ENCODE measurements at regions not wholly inside any gene's neighbourhood (a gene's known extent, or its start where the extent isn't known, plus 50 kb on each side); places are given as distances from the start of the nearest gene placed in this dataset.

- Histone ChIP-seq H4K20me1 (ENCODE audit: insufficient read depth) (no peaks in the 10 kb centered on the region), H3K9me3 (ENCODE audit: low read length) (no peaks in the 10 kb centered on the region), H3K36me3 (ENCODE audit: insufficient read depth, low read length) (no peaks in the 10 kb centered on the region), H3K79me2 (replicated peaks; ENCODE audit: insufficient read depth, low read length) (no peaks in the 10 kb centered on the region), H3F3A (ENCODE audit: insufficient read depth, low read length, poor library complexity, severe bottlenecking) (no peaks in the 10 kb centered on the region), H2AFZ (ENCODE audit: low read depth, low read length) (no peak overlapping the region), H3K27ac (ENCODE audit: low read length) (no peak overlapping the region), H3K4me3 (ENCODE audit: low read length) (no peak overlapping the region), H3K9me2 (ENCODE audit: insufficient read depth, low read length) (no peaks in the 10 kb centered on the region), H3K9ac (ENCODE audit: low read length) (no peak overlapping the region), H3K27me3 (ENCODE audit: insufficient read depth, low read depth, low read length) (no peaks in the 10 kb centered on the region), H3K4me2 (ENCODE audit: low read length) (no peak overlapping the region)
- no peak for TF ChIP-seq MXI1 (conservative IDR thresholded peaks at IDR 0.05; ENCODE audit: poor library complexity, severe bottlenecking)
- TF ChIP-seq EP300 (conservative IDR thresholded peaks at IDR 0.05; ENCODE audit: poor library complexity, severe bottlenecking): no peak
- TF ChIP-seq EZH2 (IDR thresholded peaks at IDR 0.05; ENCODE audit: borderline replicate concordance, insufficient read depth, low read length, poor library complexity, severe bottlenecking): no peak
- no peak for TF ChIP-seq SMC3 (conservative IDR thresholded peaks at IDR 0.05; ENCODE audit: poor library complexity)
- no peak for TF ChIP-seq POLR2AphosphoS5 (IDR thresholded peaks at IDR 0.05)
- TF ChIP-seq TAF1 (IDR thresholded peaks at IDR 0.05; ENCODE audit: low read depth): no peak
- no peak for TF ChIP-seq REST (IDR thresholded peaks at IDR 0.05; ENCODE audit: borderline replicate concordance)
- TF ChIP-seq, protein P1, sequence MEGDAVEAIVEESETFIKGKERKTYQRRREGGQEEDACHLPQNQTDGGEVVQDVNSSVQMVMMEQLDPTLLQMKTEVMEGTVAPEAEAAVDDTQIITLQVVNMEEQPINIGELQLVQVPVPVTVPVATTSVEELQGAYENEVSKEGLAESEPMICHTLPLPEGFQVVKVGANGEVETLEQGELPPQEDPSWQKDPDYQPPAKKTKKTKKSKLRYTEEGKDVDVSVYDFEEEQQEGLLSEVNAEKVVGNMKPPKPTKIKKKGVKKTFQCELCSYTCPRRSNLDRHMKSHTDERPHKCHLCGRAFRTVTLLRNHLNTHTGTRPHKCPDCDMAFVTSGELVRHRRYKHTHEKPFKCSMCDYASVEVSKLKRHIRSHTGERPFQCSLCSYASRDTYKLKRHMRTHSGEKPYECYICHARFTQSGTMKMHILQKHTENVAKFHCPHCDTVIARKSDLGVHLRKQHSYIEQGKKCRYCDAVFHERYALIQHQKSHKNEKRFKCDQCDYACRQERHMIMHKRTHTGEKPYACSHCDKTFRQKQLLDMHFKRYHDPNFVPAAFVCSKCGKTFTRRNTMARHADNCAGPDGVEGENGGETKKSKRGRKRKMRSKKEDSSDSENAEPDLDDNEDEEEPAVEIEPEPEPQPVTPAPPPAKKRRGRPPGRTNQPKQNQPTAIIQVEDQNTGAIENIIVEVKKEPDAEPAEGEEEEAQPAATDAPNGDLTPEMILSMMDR (IDR thresholded peaks at IDR 0.05; ENCODE audit: poor library complexity, severe bottlenecking): no peak
- TF ChIP-seq RAD21 (conservative IDR thresholded peaks at IDR 0.05): no peak
Observed at GRCh38 chr2:58407487-58407886, 166.4 kb upstream of the FANCL start.

- Histone ChIP-seq H3K79me2 (replicated peaks; ENCODE audit: insufficient read depth, low read length) (no peaks in the 10 kb centered on the region), H3F3A (ENCODE audit: insufficient read depth, low read length, poor library complexity, severe bottlenecking) (no peaks in the 10 kb centered on the region), H4K20me1 (ENCODE audit: insufficient read depth) (no peaks in the 10 kb centered on the region), H3K27me3 (ENCODE audit: insufficient read depth, low read depth, low read length) (no peaks in the 10 kb centered on the region), H3K4me3 (ENCODE audit: low read length) (no peak overlapping the region), H3K9me2 (ENCODE audit: insufficient read depth, low read length) (no peaks in the 10 kb centered on the region), H3K4me2 (ENCODE audit: low read length) (no peak overlapping the region), H3K36me3 (ENCODE audit: insufficient read depth, low read length) (no peaks in the 10 kb centered on the region), H3K9me3 (ENCODE audit: low read length) (no peaks in the 10 kb centered on the region), H3K27ac (ENCODE audit: low read length) (no peak overlapping the region), H3K9ac (ENCODE audit: low read length) (no peak overlapping the region), H2AFZ (ENCODE audit: low read depth, low read length) (no peak overlapping the region)
- TF ChIP-seq EP300 (conservative IDR thresholded peaks at IDR 0.05; ENCODE audit: poor library complexity, severe bottlenecking) (no peak), RAD21 (conservative IDR thresholded peaks at IDR 0.05) (no peak), TAF1 (IDR thresholded peaks at IDR 0.05; ENCODE audit: low read depth) (no peak), SMC3 (conservative IDR thresholded peaks at IDR 0.05; ENCODE audit: poor library complexity) (no peak), EZH2 (IDR thresholded peaks at IDR 0.05; ENCODE audit: borderline replicate concordance, insufficient read depth, low read length, poor library complexity, severe bottlenecking) (no peak), POLR2AphosphoS5 (IDR thresholded peaks at IDR 0.05) (no peak), MXI1 (conservative IDR thresholded peaks at IDR 0.05; ENCODE audit: poor library complexity, severe bottlenecking) (no peak), REST (IDR thresholded peaks at IDR 0.05; ENCODE audit: borderline replicate concordance) (no peak)
- TF ChIP-seq, protein P1 (IDR thresholded peaks at IDR 0.05; ENCODE audit: poor library complexity, severe bottlenecking): no peak
Observed at GRCh38 chr2:58405341-58405740, 164.2 kb upstream of the FANCL start.
